ENCODE measurements at regions not wholly inside any gene's neighbourhood (a gene's known extent, or its start where the extent isn't known, plus 50 kb on each side); places are given as distances from the start of the nearest gene placed in this dataset.
"Not testable (repeated sequence)": the region's sequence is repeated elsewhere in the genome, so short reads cannot be mapped to it uniquely, and the experiment has no call there.

GRCh38 chr3:130151555-130151954, 69.9 kb downstream of the ALG1L2 start:
- H3K27ac ChIP-seq (replicated peaks in 1 of 4); intact Hi-C loops (cut with DNase I); DNase-seq (ENCODE audit: extremely low spot score); H3K4me3 ChIP-seq; H3K4me1 ChIP-seq; H3K27me3 ChIP-seq; H3K9me3 ChIP-seq; H3K36me3 ChIP-seq: not testable (repeated sequence)
- 95% methylated on average over 4 of the region's 4 CpGs for WGBS

DNA sequence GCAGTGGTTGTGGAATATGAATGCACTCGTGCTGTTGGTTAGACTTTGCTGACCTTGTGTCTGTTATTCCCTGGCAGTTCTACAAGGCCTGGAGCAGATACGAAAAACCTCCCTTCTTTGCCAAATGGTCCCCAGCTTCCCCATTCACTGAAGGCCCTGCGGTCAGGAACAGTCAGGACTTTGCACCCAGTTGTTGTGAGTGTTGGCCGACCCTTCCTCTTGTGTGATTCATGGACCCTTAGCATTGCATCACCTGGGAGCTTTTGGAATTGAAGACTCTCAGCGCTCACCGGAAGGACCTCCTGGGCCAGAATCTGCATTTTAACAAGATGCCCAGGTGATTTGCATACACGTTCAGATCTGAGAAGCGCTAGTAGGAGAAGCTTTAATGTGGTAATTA, 71.6 kb downstream of the ALG1L2 start:
- H3K27ac ChIP-seq (replicated peaks in 1 of 4); H3K9me3 ChIP-seq: not testable (repeated sequence)

DNA sequence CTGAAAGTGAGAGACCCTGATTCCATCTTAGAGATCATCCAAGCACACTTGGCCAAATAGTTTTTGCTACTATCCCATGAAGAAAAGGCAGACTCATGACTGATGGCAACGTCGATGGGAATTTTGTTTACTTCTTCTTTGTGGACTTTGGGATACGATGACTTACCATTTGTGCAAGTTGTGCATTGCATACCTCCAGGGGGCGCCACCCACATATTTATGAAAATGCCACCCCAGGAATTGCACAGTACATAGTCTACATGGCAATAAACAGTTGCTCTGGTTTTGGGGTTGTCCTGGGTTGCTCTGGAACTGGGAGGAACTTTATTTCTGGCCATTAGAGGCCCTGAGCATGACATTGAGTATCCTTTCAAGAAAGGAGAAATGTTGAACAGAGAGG, 73.8 kb downstream of the ALG1L2 start:
- H3K36me3 ChIP-seq; H3K27ac ChIP-seq (replicated peaks in 1 of 4); DNase-seq (ENCODE audit: extremely low spot score); H3K9me3 ChIP-seq; H3K4me1 ChIP-seq; H3K27me3 ChIP-seq; H3K4me3 ChIP-seq; intact Hi-C loops (cut with DNase I): not testable (repeated sequence)
- WGBS, result no CpG with 5 or more reads among the region's 4 CpGs

More for the DNA sequence above, 71.6 kb downstream of the ALG1L2 start:
- H3K36me3 ChIP-seq; H3K4me1 ChIP-seq; H3K4me3 ChIP-seq; intact Hi-C loops (cut with DNase I); DNase-seq (ENCODE audit: extremely low spot score); H3K27me3 ChIP-seq: not testable (repeated sequence)
- 82% methylated on average over 8 of the region's 8 CpGs for WGBS

GRCh38 chr3:130166856-130167255, 85.2 kb downstream of the ALG1L2 start:
- WGBS, result 54% methylated on average over 3 of the region's 4 CpGs
- H3K27ac ChIP-seq (replicated peaks in 1 of 4); H3K4me1 ChIP-seq; DNase-seq (ENCODE audit: extremely low spot score); intact Hi-C loops (cut with DNase I); H3K27me3 ChIP-seq; H3K9me3 ChIP-seq; H3K4me3 ChIP-seq; H3K36me3 ChIP-seq: not testable (repeated sequence)

- H3K4me3 ChIP-seq; H3K36me3 ChIP-seq; H3K4me1 ChIP-seq; H3K27me3 ChIP-seq; DNase-seq (ENCODE audit: extremely low spot score); H3K9me3 ChIP-seq; H3K27ac ChIP-seq (replicated peaks in 1 of 4); intact Hi-C loops (cut with DNase I): not testable (repeated sequence)
- no CpG with 5 or more reads among the region's 4 CpGs for WGBS
These were observed 93.6 kb downstream of the ALG1L2 start for GRCh38 chr3:130175195-130175594.

DNA sequence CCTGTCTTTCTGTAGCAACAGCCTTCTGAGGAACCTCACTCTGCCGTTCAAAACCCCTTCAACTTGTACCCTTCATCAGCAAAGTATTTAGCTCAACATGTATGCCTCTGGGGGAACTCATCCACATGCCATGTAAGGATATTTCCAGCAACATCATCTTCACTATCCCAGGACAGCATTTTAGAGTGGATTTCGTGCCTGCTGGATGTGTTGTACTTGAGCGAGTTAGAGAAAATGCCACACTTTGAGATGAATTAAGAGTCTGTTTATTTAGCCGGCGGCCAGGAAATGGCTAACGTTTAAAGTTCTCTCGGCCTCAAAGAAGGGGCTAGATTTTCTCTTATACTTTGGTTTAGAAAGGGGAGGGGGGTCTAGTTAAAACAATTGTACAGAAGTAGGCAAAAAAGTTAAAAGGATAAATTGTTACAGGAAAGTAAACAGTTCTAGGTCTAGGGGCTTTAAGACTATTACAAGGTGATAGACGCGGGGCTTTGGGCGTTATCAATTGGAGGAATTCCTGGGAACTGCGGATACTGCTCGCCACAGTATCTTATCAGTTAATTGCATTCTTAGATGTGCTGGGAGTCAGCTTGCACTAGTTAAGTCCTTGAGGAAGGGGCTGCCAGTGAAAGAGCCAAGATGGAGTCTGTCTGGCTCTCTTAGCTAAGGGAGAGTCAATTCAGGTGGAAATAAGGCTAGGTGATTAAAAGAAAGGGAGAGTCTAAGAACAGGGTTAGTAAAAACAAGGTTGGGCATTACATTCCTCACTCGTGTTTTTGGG, 95.0 kb downstream of the ALG1L2 start:
- H3K36me3 ChIP-seq; intact Hi-C loops (cut with DNase I); H3K9me3 ChIP-seq; H3K4me1 ChIP-seq; H3K27ac ChIP-seq (replicated peaks in 1 of 4); H3K4me3 ChIP-seq; DNase-seq (ENCODE audit: extremely low spot score); H3K27me3 ChIP-seq: not testable (repeated sequence)
- WGBS, result 64% methylated on average over 13 of the region's 13 CpGs

GRCh38 chr3:130178835-130179234, 97.2 kb downstream of the ALG1L2 start:
- H3K36me3 ChIP-seq; DNase-seq (ENCODE audit: extremely low spot score); H3K9me3 ChIP-seq; intact Hi-C loops (cut with DNase I); H3K27ac ChIP-seq (replicated peaks in 1 of 4); H3K4me1 ChIP-seq; H3K27me3 ChIP-seq; H3K4me3 ChIP-seq: not testable (repeated sequence)
- WGBS, result 37% methylated on average over 3 of the region's 3 CpGs

DNA sequence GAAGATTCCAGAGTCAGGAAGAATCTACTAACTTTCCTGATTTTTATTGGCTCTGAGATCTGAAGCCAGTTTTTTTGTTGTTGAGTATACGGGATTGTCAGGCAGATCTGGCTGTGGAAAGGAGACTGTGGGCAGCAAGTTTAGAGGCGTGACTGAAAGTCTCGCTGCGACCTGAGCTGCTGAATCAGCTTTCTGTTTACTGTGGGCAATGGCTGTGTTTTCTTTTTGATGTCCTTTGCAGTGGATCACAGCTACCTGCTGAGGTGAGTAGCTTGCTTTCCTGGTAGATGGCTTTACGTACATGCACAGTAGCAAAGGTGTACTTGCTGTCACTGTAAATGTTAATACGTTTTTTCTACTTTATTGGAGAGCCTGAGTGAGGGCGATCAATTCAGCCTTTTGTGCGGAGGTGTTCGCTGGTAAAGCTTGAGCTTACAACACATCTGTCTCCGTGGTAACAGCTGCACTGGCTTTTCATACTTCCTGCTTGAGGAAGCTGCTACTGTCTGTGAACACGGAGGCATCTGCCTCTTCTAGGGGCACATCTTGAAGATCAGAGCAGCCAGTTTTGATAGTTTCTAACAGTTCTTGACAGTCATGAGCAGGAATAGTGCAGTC, 97.8 kb downstream of the ALG1L2 start:
- H3K4me3 ChIP-seq, result peak overlapping the region; percentile 22 to 38 (median 25)
- H3K27ac ChIP-seq (replicated peaks in 1 of 4); H3K36me3 ChIP-seq; H3K27me3 ChIP-seq; H3K9me3 ChIP-seq; DNase-seq (ENCODE audit: extremely low spot score); intact Hi-C loops (cut with DNase I); H3K4me1 ChIP-seq: not testable (repeated sequence)
- WGBS, result 24% methylated on average over 11 of the region's 11 CpGs

GRCh38 chr3:130182475-130182874, 100.8 kb downstream of the ALG1L2 start:
- 42% methylated on average over 6 of the region's 6 CpGs for WGBS

GRCh38 chr3:130183689-130184088, 102.1 kb downstream of the ALG1L2 start:
- intact Hi-C loops (cut with DNase I); H3K9me3 ChIP-seq; H3K4me1 ChIP-seq; H3K27me3 ChIP-seq; H3K27ac ChIP-seq (replicated peaks in 1 of 4); H3K4me3 ChIP-seq; H3K36me3 ChIP-seq; DNase-seq (ENCODE audit: extremely low spot score): not testable (repeated sequence)
- 84% methylated on average over 5 of the region's 5 CpGs for WGBS

More at GRCh38 chr3:130182475-130182874, 100.8 kb downstream of the ALG1L2 start:
- H3K9me3 ChIP-seq; intact Hi-C loops (cut with DNase I); H3K4me1 ChIP-seq; H3K27me3 ChIP-seq; H3K36me3 ChIP-seq; DNase-seq (ENCODE audit: extremely low spot score); H3K27ac ChIP-seq (replicated peaks in 1 of 4); H3K4me3 ChIP-seq: not testable (repeated sequence)

DNA sequence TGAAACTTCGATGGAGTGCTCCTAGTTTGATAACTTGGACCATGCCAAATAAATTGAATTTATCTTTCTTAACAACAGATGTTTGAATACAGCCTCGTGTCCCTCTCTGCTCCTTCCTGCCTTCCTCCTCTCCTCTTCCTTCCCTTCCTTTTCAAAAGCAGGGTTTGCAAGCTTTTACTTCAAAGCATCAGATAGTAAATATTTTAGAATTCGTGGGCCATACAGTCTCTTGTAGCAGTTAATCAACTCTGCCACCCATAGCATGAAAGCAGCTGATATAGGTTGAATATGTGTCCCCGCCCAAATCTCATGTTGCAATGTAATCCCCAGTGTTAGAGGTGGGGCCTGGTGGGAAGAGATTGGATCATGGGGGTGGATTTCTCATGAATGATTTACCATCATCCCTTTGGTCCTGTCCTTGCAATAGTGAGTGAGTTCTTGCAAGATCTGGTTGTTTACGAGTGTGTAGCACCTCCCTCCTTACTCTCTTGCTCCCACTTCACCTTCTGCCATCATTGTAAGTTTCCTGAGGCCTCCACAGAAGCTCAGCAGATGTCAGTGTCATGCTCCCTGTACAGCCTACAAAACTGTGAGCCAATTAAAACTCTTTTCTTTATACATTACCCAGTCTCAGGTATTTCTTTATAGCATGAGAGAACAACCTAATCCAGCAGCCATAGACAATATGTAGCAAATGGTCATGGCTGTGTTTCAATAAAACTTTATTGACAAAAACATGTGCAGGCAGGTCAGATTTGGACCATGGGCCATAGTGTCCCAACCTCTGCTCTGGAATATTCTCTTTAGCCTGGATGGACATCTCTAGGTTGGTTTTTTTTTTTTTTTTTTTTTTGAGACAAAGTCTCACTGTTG, 102.8 kb downstream of the ALG1L2 start:
- WGBS, result 66% methylated on average over 5 of the region's 5 CpGs
- H3K9me3 ChIP-seq; H3K4me3 ChIP-seq; H3K4me1 ChIP-seq; DNase-seq (ENCODE audit: extremely low spot score); H3K27me3 ChIP-seq; intact Hi-C loops (cut with DNase I); H3K27ac ChIP-seq (replicated peaks in 1 of 4); H3K36me3 ChIP-seq: not testable (repeated sequence)

DNA sequence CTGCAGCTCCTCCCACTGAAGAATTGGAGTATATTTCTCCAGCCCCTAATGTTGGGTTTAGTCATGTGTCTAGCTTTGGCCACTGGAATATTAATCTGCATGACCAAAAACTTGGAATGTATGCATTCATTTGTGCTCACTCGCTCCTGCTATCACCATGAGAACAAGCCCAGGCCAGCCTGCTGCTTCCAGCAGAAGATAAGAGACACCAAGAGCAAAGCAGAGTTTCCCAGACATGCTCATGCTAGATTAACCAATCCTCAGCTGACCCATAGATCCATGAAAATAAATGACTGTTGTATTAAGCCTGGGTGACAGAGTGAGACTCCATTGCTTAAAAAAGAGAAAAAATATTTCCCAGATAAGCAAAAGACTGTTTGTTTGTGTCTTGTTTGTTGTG, 119.6 kb downstream of the ALG1L2 start:
- H3K4me1 ChIP-seq; H3K27me3 ChIP-seq; intact Hi-C loops (cut with DNase I); H3K9me3 ChIP-seq; H3K4me3 ChIP-seq; H3K36me3 ChIP-seq; DNase-seq (ENCODE audit: extremely low spot score); H3K27ac ChIP-seq (replicated peaks in 1 of 4): not testable (repeated sequence)
- 57% methylated on average over 1 of the region's 1 CpG for WGBS

Data from esophagus muscularis mucosa (tissue), 4 donors.